ENCODE measurements at regions not wholly inside any gene's neighbourhood (a gene's known extent, or its start where the extent isn't known, plus 50 kb on each side); places are given as distances from the start of the nearest gene placed in this dataset.

DNA sequence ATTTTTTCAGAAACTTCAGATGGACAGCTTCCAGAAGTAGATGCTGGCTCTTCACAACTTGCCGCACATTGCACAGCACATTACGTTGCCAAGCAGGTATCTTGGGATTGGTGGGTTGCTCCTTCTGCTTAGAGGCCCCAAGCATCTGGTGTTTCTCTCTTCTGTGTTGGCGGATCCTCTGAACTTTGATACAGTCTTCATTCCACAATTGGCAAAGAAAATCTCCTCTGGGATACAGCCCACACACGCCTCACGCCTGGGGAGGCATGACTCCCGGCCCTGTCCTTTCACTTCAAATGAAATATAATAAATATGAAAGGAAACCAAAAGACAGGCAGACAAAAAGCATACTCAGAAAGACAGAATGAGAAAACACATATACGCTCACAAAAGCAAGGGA is 72.3 kb upstream of the PPP2R5A start:
- TF ChIP-seq, protein P1, sequence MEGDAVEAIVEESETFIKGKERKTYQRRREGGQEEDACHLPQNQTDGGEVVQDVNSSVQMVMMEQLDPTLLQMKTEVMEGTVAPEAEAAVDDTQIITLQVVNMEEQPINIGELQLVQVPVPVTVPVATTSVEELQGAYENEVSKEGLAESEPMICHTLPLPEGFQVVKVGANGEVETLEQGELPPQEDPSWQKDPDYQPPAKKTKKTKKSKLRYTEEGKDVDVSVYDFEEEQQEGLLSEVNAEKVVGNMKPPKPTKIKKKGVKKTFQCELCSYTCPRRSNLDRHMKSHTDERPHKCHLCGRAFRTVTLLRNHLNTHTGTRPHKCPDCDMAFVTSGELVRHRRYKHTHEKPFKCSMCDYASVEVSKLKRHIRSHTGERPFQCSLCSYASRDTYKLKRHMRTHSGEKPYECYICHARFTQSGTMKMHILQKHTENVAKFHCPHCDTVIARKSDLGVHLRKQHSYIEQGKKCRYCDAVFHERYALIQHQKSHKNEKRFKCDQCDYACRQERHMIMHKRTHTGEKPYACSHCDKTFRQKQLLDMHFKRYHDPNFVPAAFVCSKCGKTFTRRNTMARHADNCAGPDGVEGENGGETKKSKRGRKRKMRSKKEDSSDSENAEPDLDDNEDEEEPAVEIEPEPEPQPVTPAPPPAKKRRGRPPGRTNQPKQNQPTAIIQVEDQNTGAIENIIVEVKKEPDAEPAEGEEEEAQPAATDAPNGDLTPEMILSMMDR (conservative IDR thresholded peaks at IDR 0.05; ENCODE audit: low read depth, low read length) = no peak
- no peak for TF ChIP-seq EZH2phosphoT487 (IDR thresholded peaks at IDR 0.05; ENCODE audit: borderline replicate concordance, low read length)
